K562 (cell line): ENCODE measurements at regions not wholly inside any gene's neighbourhood (a gene's known extent, or its start where the extent isn't known, plus 50 kb on each side); places are given as distances from the start of the nearest gene placed in this dataset.

Experiments used
- SP1 ChIP-seq: sonication (generic); formaldehyde crosslinking; IDR thresholded peaks from 2 replicates; pipeline ENCODE4 v1.8.1; 2022; ENCODE audit warnings: mild to moderate bottlenecking, missing genetic modification reagents
- TF ChIP-seq, protein P1 (sequence below), 3 experiments: IDR thresholded peaks in 2 of 3; conservative IDR thresholded peaks in 1 of 3; 2 replicates each; pipeline ENCODE4 v1.5.1; 2011 to 2012; ENCODE audit warnings: low read length in 3 of 3, mild to moderate bottlenecking in 3 of 3, control low read depth in 2 of 3, improper control_type of control experiment in 1 of 3, inconsistent platforms in 1 of 3, low read depth in 1 of 3, mixed read lengths in 1 of 3, moderate library complexity in 1 of 3; ENCODE audit not compliant: insufficient read depth in 2 of 3

DNA sequence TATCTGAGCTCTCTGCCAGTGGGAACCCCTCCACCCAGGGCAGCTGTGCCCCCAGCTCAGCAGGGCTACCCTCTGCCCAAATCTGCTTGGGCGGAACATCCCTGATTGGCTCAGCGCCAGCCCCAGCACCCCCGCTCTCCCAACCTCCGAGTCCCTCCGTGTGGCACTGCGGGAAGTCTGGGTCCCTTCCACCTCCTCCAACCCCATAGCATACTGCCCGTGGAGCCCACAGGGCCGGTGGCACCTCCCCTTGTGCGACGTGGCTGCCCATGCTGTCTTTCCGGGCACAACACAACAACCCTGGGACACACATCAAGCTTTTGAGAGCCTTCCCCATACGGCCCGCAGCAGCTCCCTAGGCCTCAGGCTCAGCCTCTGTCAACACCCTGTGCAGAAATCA is 55.8 kb upstream of the NCK2 start:
- TF ChIP-seq, protein P1, sequence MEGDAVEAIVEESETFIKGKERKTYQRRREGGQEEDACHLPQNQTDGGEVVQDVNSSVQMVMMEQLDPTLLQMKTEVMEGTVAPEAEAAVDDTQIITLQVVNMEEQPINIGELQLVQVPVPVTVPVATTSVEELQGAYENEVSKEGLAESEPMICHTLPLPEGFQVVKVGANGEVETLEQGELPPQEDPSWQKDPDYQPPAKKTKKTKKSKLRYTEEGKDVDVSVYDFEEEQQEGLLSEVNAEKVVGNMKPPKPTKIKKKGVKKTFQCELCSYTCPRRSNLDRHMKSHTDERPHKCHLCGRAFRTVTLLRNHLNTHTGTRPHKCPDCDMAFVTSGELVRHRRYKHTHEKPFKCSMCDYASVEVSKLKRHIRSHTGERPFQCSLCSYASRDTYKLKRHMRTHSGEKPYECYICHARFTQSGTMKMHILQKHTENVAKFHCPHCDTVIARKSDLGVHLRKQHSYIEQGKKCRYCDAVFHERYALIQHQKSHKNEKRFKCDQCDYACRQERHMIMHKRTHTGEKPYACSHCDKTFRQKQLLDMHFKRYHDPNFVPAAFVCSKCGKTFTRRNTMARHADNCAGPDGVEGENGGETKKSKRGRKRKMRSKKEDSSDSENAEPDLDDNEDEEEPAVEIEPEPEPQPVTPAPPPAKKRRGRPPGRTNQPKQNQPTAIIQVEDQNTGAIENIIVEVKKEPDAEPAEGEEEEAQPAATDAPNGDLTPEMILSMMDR (IDR thresholded peaks at IDR 0.05 in 2 of 3, conservative IDR thresholded peaks at IDR 0.05 in 1 of 3; ENCODE audit: insufficient read depth in 2 of 3, low read depth in 1 of 3, low read length in 3 of 3) = no peak
- TF ChIP-seq SP1 (CRISPR knock-in tag) = no peak
